ENCODE measurements at regions not wholly inside any gene's neighbourhood (a gene's known extent, or its start where the extent isn't known, plus 50 kb on each side); places are given as distances from the start of the nearest gene placed in this dataset.

GRCh38 chr7:68491523-68492358 is 1106.5 kb upstream of the AUTS2 start:
- TF ChIP-seq, protein P1, sequence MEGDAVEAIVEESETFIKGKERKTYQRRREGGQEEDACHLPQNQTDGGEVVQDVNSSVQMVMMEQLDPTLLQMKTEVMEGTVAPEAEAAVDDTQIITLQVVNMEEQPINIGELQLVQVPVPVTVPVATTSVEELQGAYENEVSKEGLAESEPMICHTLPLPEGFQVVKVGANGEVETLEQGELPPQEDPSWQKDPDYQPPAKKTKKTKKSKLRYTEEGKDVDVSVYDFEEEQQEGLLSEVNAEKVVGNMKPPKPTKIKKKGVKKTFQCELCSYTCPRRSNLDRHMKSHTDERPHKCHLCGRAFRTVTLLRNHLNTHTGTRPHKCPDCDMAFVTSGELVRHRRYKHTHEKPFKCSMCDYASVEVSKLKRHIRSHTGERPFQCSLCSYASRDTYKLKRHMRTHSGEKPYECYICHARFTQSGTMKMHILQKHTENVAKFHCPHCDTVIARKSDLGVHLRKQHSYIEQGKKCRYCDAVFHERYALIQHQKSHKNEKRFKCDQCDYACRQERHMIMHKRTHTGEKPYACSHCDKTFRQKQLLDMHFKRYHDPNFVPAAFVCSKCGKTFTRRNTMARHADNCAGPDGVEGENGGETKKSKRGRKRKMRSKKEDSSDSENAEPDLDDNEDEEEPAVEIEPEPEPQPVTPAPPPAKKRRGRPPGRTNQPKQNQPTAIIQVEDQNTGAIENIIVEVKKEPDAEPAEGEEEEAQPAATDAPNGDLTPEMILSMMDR (conservative IDR thresholded peaks at IDR 0.05; ENCODE audit: low read length): no peak
- TF ChIP-seq EZH2phosphoT487 (IDR thresholded peaks at IDR 0.05; ENCODE audit: borderline replicate concordance): no peak
